Stimulated activated naive CD8-positive, alpha-beta T cell treated with anti-CD3 and anti-CD28 coated beads, Interleukin-15, amount 100 ng/mL, for 72 hours (primary cell): ENCODE measurements at regions not wholly inside any gene's neighbourhood (a gene's known extent, or its start where the extent isn't known, plus 50 kb on each side); places are given as distances from the start of the nearest gene placed in this dataset.
"Not testable (repeated sequence)": the region's sequence is repeated elsewhere in the genome, so short reads cannot be mapped to it uniquely, and the experiment has no call there.

Source experiments
- ATAC-seq: fragments of 150-1000 bp; cut with Tn5 transposase; 2 replicates; pipeline ENCODE4 v1.10.0; 2021; ENCODE audit warnings: mild to moderate bottlenecking, moderate library complexity
- DNase-seq, 2 donors: peaks; one replicate each; pipeline ENCODE4 v3.0.0; 2021 to 2022
- H3K27ac Mint-ChIP-seq, 2 donors: one replicate each; pipeline ENCODE4 v1.8.0; 2022; ENCODE audit warnings: mild to moderate bottlenecking in 2 of 2, mixed read lengths in 2 of 2, moderate library complexity in 2 of 2
- H3K27me3 Mint-ChIP-seq: one replicate; pipeline ENCODE4 v1.8.0; 2022; ENCODE audit warnings: mixed read lengths
- H3K4me1 Mint-ChIP-seq: one replicate; pipeline ENCODE4 v1.8.0; 2022; ENCODE audit warnings: mild to moderate bottlenecking, mixed read lengths
- H3K4me3 Mint-ChIP-seq, 2 donors: one replicate each; pipeline ENCODE4 v1.8.0; 2022; ENCODE audit warnings: mild to moderate bottlenecking in 2 of 2, mixed read lengths in 2 of 2, moderate library complexity in 1 of 2
- H3K9me3 Mint-ChIP-seq, 2 donors: one replicate each; pipeline ENCODE4 v1.8.0; 2022; ENCODE audit warnings: mixed read lengths in 2 of 2

DNA sequence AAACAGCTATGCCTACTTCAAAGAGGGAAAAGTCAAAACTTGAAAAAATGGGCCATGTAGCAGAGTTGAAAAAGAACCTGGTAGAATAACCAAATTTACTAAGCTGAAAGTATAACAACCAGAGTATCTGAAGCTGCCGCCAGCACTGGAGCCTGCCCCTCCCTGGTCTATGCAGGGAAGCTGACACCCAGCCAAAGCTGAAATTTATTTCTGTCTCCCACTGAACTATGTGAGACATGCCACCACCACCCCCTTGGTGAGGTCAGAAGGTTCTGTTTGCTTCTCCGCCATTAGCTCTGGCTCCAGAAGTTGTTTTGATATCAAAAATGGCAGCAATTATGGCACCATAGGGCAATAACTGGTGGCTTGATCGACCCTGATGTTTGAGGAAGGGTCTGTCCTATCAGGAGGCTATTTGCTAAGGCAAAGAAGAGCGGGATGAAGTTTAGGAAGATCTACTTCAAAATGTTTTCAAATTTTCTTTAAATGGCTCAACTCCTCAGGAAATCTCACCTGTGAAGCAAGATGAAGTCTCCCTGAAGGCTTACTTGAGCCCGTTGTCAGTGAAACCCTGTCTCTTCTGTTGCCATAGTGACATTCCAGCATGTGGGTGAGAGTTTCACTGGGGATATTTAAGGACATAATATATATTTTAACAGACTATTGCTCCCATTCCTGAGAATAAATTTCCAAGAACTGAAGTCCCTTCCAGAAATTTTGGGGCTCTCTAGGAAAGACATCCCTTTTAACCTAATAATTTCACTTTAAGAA is 122.0 kb downstream of the COPRS start:
- Mint-ChIP-seq H3K27ac (no peak overlapping the region), H3K9me3 (peaks cover 0 to under 1% of the 10 kb centered on the region in 2 donors), H3K27me3 (peaks cover 10% of the 10 kb centered on the region), H3K4me1 (no peaks in the 10 kb centered on the region), H3K4me3 (no peak overlapping the region)
- DNase-seq (no peak), ATAC-seq (no peak)

DNA sequence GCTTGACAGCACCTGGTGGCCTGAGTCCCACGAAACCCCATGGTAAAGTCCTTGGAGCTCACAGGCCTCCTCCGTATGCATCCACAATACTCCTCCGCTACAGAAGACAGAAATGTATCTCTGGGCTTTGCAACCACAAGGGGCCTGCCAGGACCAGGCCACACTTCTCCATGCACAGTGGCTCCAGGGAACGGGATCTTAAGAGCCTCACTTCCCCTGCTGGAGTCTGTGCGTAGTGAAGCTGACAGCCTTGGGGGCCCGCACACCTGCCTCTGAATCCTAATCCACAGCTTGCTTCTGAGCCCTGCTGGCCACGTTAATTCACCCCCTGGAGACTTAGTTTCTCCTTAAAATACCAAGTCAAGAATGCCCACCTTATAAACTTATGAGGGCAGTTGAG is 125.7 kb downstream of the COPRS start:
- H3K9me3 Mint-ChIP-seq = peaks cover 0 to 11% of the 10 kb centered on the region in 2 donors
- no peak overlapping the region for H3K4me3 Mint-ChIP-seq
- no peaks in the 10 kb centered on the region for H3K4me1 Mint-ChIP-seq
- ATAC-seq (no peak), DNase-seq (no peak)
- H3K27ac Mint-ChIP-seq = no peak overlapping the region
- peaks cover 9% of the 10 kb centered on the region for H3K27me3 Mint-ChIP-seq

DNA sequence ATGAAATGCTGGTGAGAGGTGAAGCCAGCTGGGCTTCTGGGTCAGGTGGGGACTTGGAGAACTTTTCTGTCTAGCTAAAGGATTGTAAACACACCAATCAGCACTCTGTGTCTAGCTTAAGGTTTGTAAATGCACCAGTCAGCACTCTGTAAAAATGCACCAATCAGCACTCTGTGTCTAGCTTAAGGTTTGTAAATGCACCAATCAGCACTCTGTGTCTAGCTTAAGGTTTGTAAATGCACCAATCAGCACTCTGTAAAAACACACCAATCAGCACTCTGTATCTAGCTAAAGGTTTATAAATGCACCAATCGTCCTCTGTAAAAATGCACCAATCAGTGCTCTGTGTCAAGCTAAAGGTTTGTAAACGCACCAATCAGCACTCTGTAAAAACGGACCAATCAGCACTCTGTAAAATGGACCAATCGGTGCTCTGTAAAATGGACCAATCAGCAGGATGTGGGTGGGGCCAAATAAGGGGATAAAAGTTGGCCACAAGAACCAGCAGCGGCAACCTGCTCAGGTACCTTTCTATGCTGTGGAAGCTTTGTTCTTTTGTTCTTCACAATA is 127.4 kb downstream of the COPRS start:
- not testable (repeated sequence) for H3K4me1 Mint-ChIP-seq, ATAC-seq, H3K27ac Mint-ChIP-seq, DNase-seq, H3K4me3 Mint-ChIP-seq
- Mint-ChIP-seq H3K27me3 (peaks cover 14% of the 10 kb centered on the region), H3K9me3 (peaks cover 0 to 11% of the 10 kb centered on the region in 2 donors)

DNA sequence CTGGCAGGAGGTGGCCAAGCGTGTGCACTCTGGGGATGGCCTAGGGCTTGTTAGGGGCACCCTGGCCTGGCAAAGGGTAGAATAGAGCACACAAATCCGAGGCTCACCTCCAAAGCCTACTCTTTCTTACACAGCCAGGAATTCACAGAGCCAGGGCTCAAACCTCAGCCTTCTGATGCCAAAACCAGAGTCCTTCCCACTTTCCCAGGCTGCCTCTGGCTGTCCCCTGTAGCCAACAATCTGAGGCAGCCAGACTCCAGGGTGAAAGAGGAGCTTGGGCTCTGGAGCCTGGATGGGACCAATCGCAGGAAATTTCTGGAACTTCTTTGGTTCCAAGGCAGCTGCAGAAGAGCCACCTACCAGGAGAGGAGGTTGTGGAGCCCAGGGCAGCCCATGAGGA is 127.9 kb downstream of the COPRS start:
- Mint-ChIP-seq H3K27me3 (peaks cover 14% of the 10 kb centered on the region), H3K27ac (no peak overlapping the region), H3K9me3 (peaks cover 0 to 11% of the 10 kb centered on the region in 2 donors), H3K4me1 (no peaks in the 10 kb centered on the region), H3K4me3 (no peak overlapping the region)
- DNase-seq (no peak), ATAC-seq (no peak)

DNA sequence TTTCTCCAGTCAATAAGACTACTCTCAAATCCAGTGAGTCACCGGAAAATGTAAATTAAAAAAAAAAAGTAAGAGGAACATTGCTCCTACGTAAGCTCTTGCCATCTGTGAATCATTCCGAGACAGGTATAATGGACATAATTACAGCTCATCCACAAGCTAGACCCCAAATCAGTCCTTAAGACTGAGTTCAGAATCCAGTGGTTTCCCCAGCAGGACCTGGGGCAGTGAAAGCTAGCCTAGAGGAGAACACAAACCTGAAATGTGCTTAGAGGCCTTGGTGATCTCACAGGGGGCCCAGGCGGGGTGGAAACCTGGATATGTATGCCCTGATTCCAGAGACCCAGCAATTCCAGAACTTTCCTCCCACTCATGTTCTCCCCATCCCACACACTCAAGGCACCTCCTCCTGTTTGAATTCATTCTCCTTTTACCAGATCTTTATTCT is 132.0 kb downstream of the COPRS start:
- peaks cover 21% of the 10 kb centered on the region for H3K27me3 Mint-ChIP-seq
- H3K9me3 Mint-ChIP-seq = peaks cover 0 to 16% of the 10 kb centered on the region in 2 donors
- H3K4me1 Mint-ChIP-seq = no peaks in the 10 kb centered on the region
- no peak overlapping the region for H3K4me3 Mint-ChIP-seq
- H3K27ac Mint-ChIP-seq = no peak overlapping the region
- no peak for ATAC-seq
- DNase-seq = no peak

DNA sequence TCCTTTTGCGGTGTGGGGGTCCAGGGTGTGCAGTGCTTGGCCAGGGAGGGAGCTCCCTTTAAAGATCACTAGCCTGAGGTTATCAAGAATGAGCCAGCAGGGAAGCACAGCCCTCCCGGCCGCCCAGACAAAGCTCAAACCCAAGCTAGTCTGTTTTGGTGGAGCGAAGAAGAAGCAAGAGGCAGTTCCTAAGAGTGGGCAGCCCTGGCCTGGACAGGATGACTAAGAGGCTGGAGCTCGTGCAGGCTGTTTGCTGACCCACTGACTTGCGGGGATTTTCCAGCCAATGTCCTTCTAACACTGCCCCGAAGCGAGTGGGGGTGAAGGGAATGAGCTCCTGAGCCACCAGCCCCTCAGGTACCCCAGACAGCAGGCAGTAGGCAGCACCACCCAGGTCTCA is 134.4 kb downstream of the COPRS start:
- Mint-ChIP-seq H3K27me3 (peaks cover 21% of the 10 kb centered on the region), H3K27ac (no peak overlapping the region), H3K9me3 (peaks cover 0 to 10% of the 10 kb centered on the region in 2 donors), H3K4me1 (no peaks in the 10 kb centered on the region), H3K4me3 (no peak overlapping the region)
- no peak for ATAC-seq
- DNase-seq = no peak

DNA sequence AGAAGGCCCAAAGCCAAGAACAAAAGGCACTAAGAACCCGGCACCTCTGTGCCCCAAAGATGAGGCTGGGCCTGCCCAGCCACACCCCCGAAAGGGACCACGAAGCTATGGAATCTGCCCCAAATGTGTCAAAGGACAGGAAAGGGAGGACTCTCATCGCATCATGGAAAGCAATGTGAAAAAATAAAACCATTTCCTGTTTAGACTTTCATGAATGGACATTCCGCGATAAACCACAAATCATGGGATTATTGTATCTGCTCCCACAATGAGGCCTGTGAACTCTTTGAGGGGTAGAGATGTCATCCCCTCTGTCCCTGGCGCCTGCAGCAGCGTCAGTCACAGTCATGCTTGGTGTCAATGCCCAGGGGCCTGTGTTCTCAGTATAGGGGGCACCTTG is 135.0 kb downstream of the COPRS start:
- Mint-ChIP-seq H3K4me3 (no peak overlapping the region), H3K27me3 (peaks cover 19% of the 10 kb centered on the region), H3K9me3 (peaks cover 0 to 10% of the 10 kb centered on the region in 2 donors), H3K27ac (no peak overlapping the region), H3K4me1 (no peaks in the 10 kb centered on the region)
- ATAC-seq = no peak
- no peak for DNase-seq

DNA sequence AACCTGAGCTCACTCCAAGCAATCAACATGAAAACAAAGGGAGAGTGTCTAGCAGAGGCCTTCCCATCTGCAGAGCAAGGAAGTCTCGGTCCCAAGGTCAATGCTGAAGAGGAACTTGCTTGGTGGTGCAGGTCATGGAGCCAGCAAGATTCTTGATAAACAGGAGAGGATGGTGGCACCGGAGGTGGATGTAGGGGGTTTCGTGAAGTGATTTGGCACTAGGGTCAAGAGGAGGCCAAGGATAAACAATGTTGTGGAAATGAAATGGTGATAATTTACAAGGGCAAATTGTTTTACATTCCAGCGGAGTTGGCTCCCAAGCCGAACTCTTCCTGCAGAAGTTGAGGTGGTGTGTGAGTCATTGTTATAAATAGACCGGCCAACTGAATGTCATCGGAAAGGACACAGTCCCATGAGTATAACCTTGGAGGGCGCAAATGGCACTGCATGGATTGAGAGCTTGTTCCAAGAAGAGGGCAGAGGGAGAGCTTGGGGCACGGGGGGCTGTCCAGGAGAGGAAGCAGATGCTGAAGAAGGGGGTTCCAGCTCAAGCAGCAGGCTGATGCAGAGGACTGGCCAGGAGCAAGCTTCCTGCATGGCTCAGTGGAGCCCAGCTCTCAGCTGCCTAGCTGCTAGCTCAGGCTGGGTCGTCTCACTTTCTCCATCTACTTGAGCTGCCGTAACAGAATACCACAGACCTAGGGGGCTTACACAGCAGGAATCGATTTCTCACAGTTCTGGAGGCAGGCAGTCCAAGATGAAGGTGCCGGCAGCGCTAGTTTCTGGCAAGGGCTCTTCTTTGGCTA is 136.6 kb downstream of the COPRS start:
- H3K9me3 Mint-ChIP-seq = peaks cover 0 to 10% of the 10 kb centered on the region in 2 donors
- DNase-seq (no peak), ATAC-seq (no peak)
- H3K27ac Mint-ChIP-seq = peak overlapping the region in 1 of 2 donors; percentile 50
- H3K4me3 Mint-ChIP-seq = no peak overlapping the region
- H3K27me3 Mint-ChIP-seq = peaks cover 7% of the 10 kb centered on the region
- no peaks in the 10 kb centered on the region for H3K4me1 Mint-ChIP-seq

DNA sequence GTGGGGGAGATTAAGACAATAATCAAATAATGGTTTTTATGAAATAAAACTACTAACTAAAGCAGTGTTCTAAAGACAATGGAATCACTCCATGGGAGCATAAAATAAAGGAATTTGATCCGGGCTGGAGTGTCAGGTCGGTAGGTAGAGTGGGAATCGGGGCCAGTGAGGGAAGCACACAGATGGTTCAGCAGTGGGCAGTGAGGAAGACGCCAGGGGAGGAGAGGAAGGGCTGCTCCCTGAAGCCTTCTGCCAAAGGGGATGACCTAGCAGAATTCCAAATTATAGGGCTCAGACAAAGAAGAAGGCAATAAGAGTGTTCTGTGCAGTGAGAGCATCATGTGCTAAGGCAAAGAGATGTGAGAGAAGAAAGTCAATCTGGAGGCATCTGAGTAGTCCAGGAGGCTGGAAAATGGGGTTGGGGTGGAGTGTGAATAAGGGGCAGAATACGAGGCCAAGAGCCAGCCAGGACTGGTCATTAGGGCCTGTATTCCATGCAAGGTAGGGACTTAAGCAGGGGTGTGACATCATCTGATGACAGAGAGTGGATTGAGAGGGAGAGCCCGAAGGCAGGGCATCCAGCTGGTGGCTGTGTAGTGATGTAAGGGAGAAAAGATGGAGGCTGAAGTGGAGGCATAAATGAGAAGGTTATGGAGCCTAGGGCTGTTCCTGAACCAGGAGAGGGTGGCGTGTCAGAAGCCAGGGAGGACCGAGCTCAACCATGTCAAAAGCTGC is 137.6 kb downstream of the COPRS start:
- H3K4me1 Mint-ChIP-seq = no peaks in the 10 kb centered on the region
- DNase-seq (no peak), ATAC-seq (no peak)
- H3K27ac Mint-ChIP-seq = no peak overlapping the region
- H3K27me3 Mint-ChIP-seq = peaks cover 7% of the 10 kb centered on the region
- H3K4me3 Mint-ChIP-seq = no peak overlapping the region
- H3K9me3 Mint-ChIP-seq = peaks cover 0 to 10% of the 10 kb centered on the region in 2 donors

DNA sequence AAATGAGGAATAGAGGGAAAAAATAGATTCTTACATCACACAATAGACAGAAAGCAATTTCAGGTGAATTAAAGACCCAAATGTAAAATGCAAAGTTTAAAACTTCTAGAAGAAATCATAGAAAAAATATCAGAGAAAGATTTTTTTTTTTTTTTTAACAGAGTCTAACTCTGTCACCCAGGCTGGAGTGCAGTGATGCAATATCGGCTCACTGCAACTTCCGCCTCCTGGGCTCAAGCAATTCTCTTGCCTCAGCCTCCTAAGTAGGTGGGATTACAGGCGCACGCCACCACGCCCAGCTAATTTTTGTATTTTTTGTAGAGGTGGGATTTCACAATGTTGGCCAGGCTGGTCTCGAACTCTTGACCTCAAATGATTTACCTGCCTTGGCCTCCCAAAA is 141.8 kb downstream of the COPRS start:
- not testable (repeated sequence) for H3K4me3 Mint-ChIP-seq, ATAC-seq, H3K27me3 Mint-ChIP-seq, H3K4me1 Mint-ChIP-seq, H3K27ac Mint-ChIP-seq, DNase-seq, H3K9me3 Mint-ChIP-seq

DNA sequence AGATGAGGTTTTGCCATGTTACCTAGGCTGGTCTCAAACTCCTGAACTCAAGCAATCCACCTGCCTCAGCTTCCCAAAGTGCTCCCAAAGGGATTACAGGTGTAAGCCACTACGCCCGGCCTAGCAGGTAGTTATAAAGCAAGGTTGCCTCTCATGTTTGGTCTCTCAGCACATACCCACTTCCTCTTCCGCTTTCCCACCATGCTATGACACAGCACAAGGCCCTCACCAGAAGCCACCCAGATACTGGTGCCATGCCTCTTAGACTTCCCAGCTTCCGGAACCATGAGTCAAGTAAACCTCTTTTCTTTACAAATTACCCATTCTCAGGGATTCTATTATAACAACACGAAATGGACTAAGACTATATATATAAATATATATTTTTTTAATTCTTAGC is 143.6 kb downstream of the COPRS start:
- H3K4me1 Mint-ChIP-seq = no peaks in the 10 kb centered on the region
- ATAC-seq (peak; percentile 49), DNase-seq (no peak)
- no peak overlapping the region for H3K4me3 Mint-ChIP-seq
- no peaks in the 10 kb centered on the region for H3K9me3 Mint-ChIP-seq
- H3K27ac Mint-ChIP-seq = no peak overlapping the region
- H3K27me3 Mint-ChIP-seq = no peaks in the 10 kb centered on the region

DNA sequence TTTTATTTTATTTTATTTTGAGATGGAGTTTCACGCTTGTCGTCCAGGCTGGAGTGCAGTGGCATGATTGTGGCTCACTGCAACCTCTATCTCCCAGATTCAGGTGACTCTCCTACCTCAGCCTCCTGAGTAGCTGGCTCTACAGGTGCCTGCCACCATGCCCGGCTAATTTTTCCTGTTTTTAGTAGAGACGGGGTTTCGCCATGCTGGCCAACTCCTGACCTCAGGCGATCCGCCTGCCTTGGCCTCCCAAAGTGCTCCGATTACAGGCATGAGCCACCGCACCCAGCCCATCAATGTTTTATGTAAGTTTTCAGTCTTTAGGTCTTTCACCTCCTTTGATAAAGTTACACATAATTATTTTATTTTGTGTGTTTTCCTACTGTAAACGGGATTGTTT is 154.6 kb downstream of the COPRS start:
- no peak for ATAC-seq
- Mint-ChIP-seq H3K4me3 (no peak overlapping the region), H3K9me3 (no peaks in the 10 kb centered on the region), H3K27ac (no peak overlapping the region), H3K27me3 (peaks cover 8% of the 10 kb centered on the region), H3K4me1 (no peaks in the 10 kb centered on the region)
- DNase-seq = no peak

DNA sequence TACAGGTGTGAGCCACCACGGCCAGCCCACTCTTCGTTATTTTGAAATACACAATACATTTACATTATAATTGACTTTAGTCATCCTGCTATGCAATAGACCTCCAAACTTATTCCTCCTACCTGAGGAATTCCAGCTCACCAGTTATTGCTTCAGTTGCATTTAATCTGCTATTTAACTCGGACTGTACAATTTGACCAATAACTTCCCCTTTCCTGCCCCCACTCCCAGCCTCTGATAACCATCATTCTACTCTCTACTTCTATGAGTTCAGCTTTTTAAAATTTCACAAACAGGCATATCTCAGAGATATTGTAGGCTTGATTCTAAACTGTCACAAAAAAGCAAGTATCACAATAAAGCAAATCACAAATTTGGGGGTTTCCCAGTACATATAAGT is 157.0 kb downstream of the COPRS start:
- Mint-ChIP-seq H3K4me1 (no peaks in the 10 kb centered on the region), H3K27ac (no peak overlapping the region), H3K4me3 (no peak overlapping the region), H3K27me3 (peaks cover 8% of the 10 kb centered on the region), H3K9me3 (no peaks in the 10 kb centered on the region)
- no peak for ATAC-seq
- no peak for DNase-seq

DNA sequence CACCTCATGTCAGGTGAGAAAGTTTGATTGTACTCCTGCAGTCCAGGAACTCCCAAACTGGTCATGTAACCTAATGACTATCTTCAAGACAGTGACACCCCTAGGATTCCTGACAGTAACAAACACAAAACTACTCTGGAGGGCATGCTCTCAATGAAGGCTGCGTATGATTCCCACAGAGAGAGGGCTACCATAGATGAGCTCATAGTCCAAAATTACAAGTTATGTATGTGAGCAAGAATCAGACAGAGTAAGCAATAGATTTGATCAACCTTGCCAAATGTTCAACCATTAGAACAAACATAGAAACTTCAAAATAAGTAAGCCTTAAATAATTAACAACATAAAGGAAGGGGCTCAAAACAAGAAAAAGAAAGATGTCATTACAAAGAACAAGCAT is 158.1 kb downstream of the COPRS start:
- Mint-ChIP-seq H3K4me1 (no peaks in the 10 kb centered on the region), H3K27me3 (peaks cover 8% of the 10 kb centered on the region)
- no peak for ATAC-seq

DNA sequence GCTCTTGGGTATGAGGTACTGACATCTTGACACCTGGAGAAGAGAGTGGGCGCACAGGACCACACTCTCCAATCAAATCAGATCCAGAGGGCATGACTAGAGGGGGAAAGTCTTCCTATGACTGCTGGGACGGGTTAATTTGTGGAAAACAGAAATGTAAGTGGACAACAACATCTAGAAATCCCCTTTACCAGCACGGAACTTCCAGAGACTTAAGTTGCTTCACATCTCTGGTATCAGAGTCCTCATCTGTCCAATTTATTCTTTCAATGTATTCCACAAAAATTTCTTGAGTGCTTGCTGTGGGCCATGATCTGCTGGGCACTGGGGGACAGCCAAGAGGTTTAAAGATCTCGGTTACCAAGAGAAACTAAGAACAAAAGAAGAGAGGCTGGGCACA is 159.2 kb downstream of the COPRS start:
- H3K9me3 Mint-ChIP-seq = no peaks in the 10 kb centered on the region
- no peak overlapping the region for H3K4me3 Mint-ChIP-seq
- no peak for ATAC-seq
- peaks cover 8% of the 10 kb centered on the region for H3K27me3 Mint-ChIP-seq
- DNase-seq = no peak
- no peaks in the 10 kb centered on the region for H3K4me1 Mint-ChIP-seq
- H3K27ac Mint-ChIP-seq = no peak overlapping the region

More for the DNA sequence above, 158.1 kb downstream of the COPRS start:
- no peak overlapping the region for H3K4me3 Mint-ChIP-seq
- DNase-seq = no peak
- no peaks in the 10 kb centered on the region for H3K9me3 Mint-ChIP-seq
- H3K27ac Mint-ChIP-seq = no peak overlapping the region
